ENCODE measurements at regions not wholly inside any gene's neighbourhood (a gene's known extent, or its start where the extent isn't known, plus 50 kb on each side); places are given as distances from the start of the nearest gene placed in this dataset.

DNA sequence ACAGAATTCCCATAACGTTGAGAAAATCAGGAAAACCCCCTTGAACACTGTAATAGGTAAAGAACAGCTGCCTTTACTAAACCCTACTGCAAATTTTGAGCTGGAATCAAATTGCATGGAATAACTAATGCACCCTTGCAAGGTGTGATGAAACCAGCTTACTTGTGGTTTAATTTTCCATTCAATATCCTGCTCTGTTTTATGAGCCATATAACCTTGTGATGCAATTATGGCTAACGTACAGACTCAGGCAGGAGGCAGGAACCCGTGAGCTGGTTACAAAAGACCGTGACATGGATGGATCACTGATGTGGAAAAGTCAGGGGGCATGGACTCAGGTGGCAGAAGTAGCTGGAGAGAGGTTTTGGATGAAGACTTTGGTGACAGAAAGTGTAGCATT is 438.6 kb downstream of the COG6 start:
- ChIA-PET POLR2A (no interaction called here), CTCF (interaction anchor here (0.6 kb wide), 1 partner anchor 23 kb away, joined by 3 read pairs; no protein-coding TSS in a partner anchor)
- Mint-ChIP-seq H3K4me3 (no peak overlapping the region), H3K36me3 (ENCODE audit: low read depth) (no peaks in the 10 kb centered on the region), H3K9me3 (peaks cover 2% of the 10 kb centered on the region), H3K4me1 (peaks cover 6% of the 10 kb centered on the region), H3K27me3 (no peaks in the 10 kb centered on the region), H3K27ac (no peak overlapping the region)
- intact Hi-C loops (cut with micrococcal nuclease): no loop called here
- ATAC-seq (ENCODE audit: low read depth) (no peak), DNase-seq (no peak)
- TF ChIP-seq, protein P1, sequence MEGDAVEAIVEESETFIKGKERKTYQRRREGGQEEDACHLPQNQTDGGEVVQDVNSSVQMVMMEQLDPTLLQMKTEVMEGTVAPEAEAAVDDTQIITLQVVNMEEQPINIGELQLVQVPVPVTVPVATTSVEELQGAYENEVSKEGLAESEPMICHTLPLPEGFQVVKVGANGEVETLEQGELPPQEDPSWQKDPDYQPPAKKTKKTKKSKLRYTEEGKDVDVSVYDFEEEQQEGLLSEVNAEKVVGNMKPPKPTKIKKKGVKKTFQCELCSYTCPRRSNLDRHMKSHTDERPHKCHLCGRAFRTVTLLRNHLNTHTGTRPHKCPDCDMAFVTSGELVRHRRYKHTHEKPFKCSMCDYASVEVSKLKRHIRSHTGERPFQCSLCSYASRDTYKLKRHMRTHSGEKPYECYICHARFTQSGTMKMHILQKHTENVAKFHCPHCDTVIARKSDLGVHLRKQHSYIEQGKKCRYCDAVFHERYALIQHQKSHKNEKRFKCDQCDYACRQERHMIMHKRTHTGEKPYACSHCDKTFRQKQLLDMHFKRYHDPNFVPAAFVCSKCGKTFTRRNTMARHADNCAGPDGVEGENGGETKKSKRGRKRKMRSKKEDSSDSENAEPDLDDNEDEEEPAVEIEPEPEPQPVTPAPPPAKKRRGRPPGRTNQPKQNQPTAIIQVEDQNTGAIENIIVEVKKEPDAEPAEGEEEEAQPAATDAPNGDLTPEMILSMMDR (IDR thresholded peaks at IDR 0.05): no peak

DNA sequence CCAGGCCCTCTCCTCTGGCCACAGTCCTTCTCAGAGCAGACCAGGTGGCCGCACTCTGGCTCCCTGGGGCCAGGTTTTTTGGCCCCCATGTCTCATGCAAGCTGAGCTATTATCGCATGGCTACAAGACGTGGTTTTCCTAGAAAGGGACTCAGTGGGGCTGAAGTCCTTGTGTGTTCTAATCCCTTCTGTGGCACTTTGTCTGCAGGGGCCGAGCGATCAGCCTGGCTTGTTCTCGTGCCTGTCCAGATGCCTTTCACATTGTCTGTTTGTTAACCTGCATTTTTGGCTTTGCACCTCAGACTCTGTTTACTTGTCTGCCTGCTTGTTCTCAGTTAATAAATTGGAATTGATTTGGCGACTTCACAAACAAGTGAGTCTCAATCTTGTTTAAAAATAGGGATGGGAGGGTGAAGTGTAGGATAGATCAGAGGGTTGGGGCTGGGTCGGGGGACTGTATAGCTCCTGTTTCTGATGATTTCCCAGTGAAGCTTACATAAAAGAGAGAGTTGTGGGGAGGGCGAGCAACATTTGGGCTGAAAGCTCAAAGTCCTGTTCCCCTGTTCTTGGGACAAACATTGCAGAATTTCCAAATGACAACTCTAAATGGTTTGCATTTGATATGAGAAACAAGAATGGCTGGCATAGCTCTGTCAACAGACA is 440.4 kb downstream of the COG6 start:
- ChIA-PET POLR2A (interaction anchor here (0.5 kb wide), 1 partner anchor 96 kb away, joined by 3 read pairs; no protein-coding TSS in a partner anchor), CTCF (no interaction called here)
- no peaks in the 10 kb centered on the region for H3K36me3 Mint-ChIP-seq (ENCODE audit: low read depth)
- intact Hi-C loops (cut with micrococcal nuclease): no loop called here
- no peak overlapping the region for H3K4me3 Mint-ChIP-seq
- TF ChIP-seq, protein P1 (IDR thresholded peaks at IDR 0.05): no peak
- no peak for ATAC-seq (ENCODE audit: low read depth)
- peaks cover 6% of the 10 kb centered on the region for H3K4me1 Mint-ChIP-seq
- DNase-seq: no peak
- H3K27me3 Mint-ChIP-seq: no peaks in the 10 kb centered on the region
- H3K27ac Mint-ChIP-seq: no peak overlapping the region
- peaks cover 3% of the 10 kb centered on the region for H3K9me3 Mint-ChIP-seq

DNA sequence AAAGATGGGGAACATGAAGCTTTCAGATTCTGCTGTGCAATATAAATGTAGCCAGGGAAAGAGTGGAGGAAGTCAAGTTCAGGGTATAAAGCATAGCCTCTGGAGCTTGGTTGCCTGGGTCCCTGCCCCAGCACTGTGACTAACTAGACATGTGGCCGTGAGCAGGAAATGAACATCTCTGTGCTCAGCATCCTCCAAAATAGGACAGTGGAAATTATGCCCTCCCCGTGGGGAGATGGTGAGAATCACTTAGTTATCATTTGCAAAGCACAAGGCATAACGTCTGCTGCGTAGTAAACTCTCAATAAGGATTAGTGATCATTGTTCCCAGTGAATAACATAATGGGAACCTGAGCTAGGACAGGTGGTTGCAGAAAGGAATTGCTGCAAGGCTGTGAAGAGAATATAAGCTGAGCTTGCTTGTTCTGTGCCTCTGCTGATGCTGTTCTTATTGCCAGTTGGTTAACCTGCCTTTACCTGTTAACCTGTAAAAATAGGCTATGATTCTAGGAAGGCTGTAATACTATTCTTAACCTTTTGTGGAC is 441.0 kb downstream of the COG6 start:
- CTCF ChIA-PET: interaction anchor here (1.4 kb wide), 1 partner anchor 27 kb away, joined by 3 read pairs; no protein-coding TSS in a partner anchor
- H3K9me3 Mint-ChIP-seq: peaks cover 3% of the 10 kb centered on the region
- no peaks in the 10 kb centered on the region for H3K27me3 Mint-ChIP-seq
- no peak overlapping the region for H3K4me3 Mint-ChIP-seq
- peaks cover 12% of the 10 kb centered on the region for H3K4me1 Mint-ChIP-seq
- H3K27ac Mint-ChIP-seq: no peak overlapping the region
- peak; percentile 40 for ATAC-seq (ENCODE audit: low read depth)
- TF ChIP-seq, protein P1 (IDR thresholded peaks at IDR 0.05): no peak
- no peaks in the 10 kb centered on the region for H3K36me3 Mint-ChIP-seq (ENCODE audit: low read depth)
- POLR2A ChIA-PET: interaction anchor here (0.5 kb wide), 1 partner anchor 97 kb away, joined by 3 read pairs; no protein-coding TSS in a partner anchor
- no peak for DNase-seq
- intact Hi-C loops (cut with micrococcal nuclease): no loop called here

DNA sequence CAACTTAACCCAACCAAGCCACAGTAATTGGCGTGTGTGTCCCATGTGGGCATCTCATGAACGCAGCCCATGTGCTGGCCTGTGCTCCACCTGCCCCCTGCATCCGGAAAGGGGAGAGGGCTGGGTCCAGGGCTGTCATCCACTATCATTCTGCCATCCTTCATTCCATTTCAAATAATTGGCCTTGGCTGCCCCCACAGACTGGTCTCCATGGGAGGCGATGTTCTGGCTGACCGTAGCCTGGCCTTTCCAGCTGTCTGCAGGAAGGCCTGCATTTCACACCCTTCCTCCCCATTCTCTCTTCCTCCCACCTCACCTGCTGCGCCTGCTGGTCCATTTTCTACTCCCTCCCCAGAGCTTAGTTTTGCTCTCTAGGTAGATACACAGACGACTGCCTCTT is 442.8 kb downstream of the COG6 start:
- Mint-ChIP-seq H3K27me3 (no peaks in the 10 kb centered on the region), H3K4me1 (peaks cover 30% of the 10 kb centered on the region), H3K9me3 (peaks cover 3% of the 10 kb centered on the region), H3K27ac (no peak overlapping the region), H3K36me3 (ENCODE audit: low read depth) (no peaks in the 10 kb centered on the region), H3K4me3 (no peak overlapping the region)
- intact Hi-C loops (cut with micrococcal nuclease): no loop called here
- ATAC-seq (ENCODE audit: low read depth) (no peak), DNase-seq (no peak)
- TF ChIP-seq, protein P1 (IDR thresholded peaks at IDR 0.05): no peak
- ChIA-PET POLR2A (no interaction called here), CTCF (no interaction called here)

DNA sequence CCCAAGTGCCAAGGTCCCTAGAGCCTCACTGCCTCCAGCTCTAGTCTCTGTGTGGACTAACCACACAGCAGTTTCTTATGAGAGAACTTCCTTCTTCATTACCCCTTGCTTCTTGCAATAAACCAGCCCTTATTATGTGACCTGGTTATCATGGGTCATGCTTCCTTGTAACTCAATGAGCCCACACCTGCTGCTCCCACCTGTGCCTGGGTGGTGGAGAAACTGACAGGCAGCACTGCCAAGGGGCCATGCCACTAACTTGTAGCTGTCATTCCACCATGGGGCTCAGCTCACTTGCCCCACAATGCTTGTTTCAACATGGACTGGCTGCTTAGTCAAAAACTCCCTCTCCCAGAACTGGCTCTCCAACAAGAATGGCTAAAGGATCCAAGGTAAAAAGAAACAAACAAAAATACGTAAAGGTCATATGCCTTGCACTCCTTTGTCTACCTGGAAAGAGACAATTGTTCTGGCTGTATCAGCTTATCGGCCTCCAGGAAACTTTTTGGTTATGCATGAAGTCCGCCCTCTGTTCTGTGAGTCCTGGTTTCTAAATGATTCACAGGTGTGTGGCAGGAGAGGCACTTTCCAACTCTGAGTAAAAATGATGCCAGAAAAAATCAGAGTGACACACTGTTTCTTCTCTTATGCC is 446.4 kb downstream of the COG6 start:
- peak; percentile 26 for DNase-seq
- CTCF ChIA-PET: interaction anchor here (0.7 to 1.3 kb wide), 3 partner anchors 12 to 581 kb away, joined by 3 to 7 read pairs (median 3); no protein-coding TSS in a partner anchor
- TF ChIP-seq, protein P1 (IDR thresholded peaks at IDR 0.05): no peak
- Mint-ChIP-seq H3K4me3 (peak overlapping the region; percentile 64), H3K36me3 (ENCODE audit: low read depth) (no peaks in the 10 kb centered on the region), H3K27me3 (no peaks in the 10 kb centered on the region), H3K9me3 (peaks cover 3% of the 10 kb centered on the region), H3K4me1 (peaks cover 27% of the 10 kb centered on the region), H3K27ac (peak overlapping the region; percentile 77)
- intact Hi-C loops (cut with micrococcal nuclease): loop anchor here (1.0 to 5.0 kb wide), 4 partner anchors 25 to 105 kb away; no protein-coding TSS in a partner anchor
- POLR2A ChIA-PET: interaction anchor here (0.6 to 2.1 kb wide), 7 partner anchors 11 to 562 kb away, joined by 3 to 11 read pairs (median 3); no protein-coding TSS in a partner anchor
- peak; percentile 77 for ATAC-seq (ENCODE audit: low read depth)
